ENCODE measurements at regions not wholly inside any gene's neighbourhood (a gene's known extent, or its start where the extent isn't known, plus 50 kb on each side); places are given as distances from the start of the nearest gene placed in this dataset.
A peak's percentile ranks its signal among the peaks of the same experiment; 100 is the strongest.

GRCh38 chr1:173332026-173332425 lies 124.9 kb upstream of the TNFSF4 start:
- H3K4me1 ChIP-seq, result peaks cover 0 to 9% (median 2%) of the 10 kb centered on the region in 4 donors
- peak; percentile 55 to 77 for ATAC-seq (ENCODE audit: low FRiP score in 2 of 2)

GRCh38 chr1:173333581-173333980 lies 126.5 kb upstream of the TNFSF4 start:
- ATAC-seq (ENCODE audit: low FRiP score in 2 of 2) (no peak), DNase-seq (no peak)
- no peaks in the 10 kb centered on the region for H3K27me3 ChIP-seq
- WGBS, 2 donors, result 92 to 94% methylated on average over 1 of the region's 1 CpG
- TF ChIP-seq POLR2A (IDR thresholded peaks at IDR 0.05) (no peak), EP300 (IDR thresholded peaks at IDR 0.05) (no peak), CTCF (IDR thresholded peaks at IDR 0.05) (no peak), POLR2AphosphoS5 (IDR thresholded peaks at IDR 0.05) (no peak)
- peaks cover 0 to 9% (median 2%) of the 10 kb centered on the region in 4 donors for H3K4me1 ChIP-seq
- H3K27ac ChIP-seq, result no peak overlapping the region
- no peak overlapping the region for H3K4me3 ChIP-seq
- H3K9me3 ChIP-seq, result no peaks in the 10 kb centered on the region
- no peaks in the 10 kb centered on the region for H3K36me3 ChIP-seq

More at GRCh38 chr1:173332026-173332425, 124.9 kb upstream of the TNFSF4 start:
- no peaks in the 10 kb centered on the region for H3K9me3 ChIP-seq
- H3K27me3 ChIP-seq, result no peaks in the 10 kb centered on the region
- no peak for TF ChIP-seq POLR2A (IDR thresholded peaks at IDR 0.05)
- TF ChIP-seq POLR2AphosphoS5 (IDR thresholded peaks at IDR 0.05), result no peak
- no peak for TF ChIP-seq CTCF (IDR thresholded peaks at IDR 0.05)
- TF ChIP-seq EP300 (IDR thresholded peaks at IDR 0.05), result no peak
- WGBS, 2 donors, result 54 to 55% methylated on average over 2 of the region's 2 CpGs
- H3K36me3 ChIP-seq, result no peaks in the 10 kb centered on the region
- peak overlapping the region in 1 of 4 donors; percentile 56 for H3K27ac ChIP-seq
- no peak overlapping the region for H3K4me3 ChIP-seq
- peak in 1 of 2 donors; percentile 24 for DNase-seq

- no peak for DNase-seq
- no peak for ATAC-seq (ENCODE audit: low FRiP score in 2 of 2)
- Histone ChIP-seq H3K9me3 (no peaks in the 10 kb centered on the region), H3K4me3 (no peak overlapping the region), H3K27ac (no peak overlapping the region), H3K27me3 (no peaks in the 10 kb centered on the region), H3K4me1 (no peaks in the 10 kb centered on the region), H3K36me3 (no peaks in the 10 kb centered on the region)
- TF ChIP-seq CTCF (IDR thresholded peaks at IDR 0.05) (no peak), POLR2AphosphoS5 (IDR thresholded peaks at IDR 0.05) (no peak), EP300 (IDR thresholded peaks at IDR 0.05) (no peak), POLR2A (IDR thresholded peaks at IDR 0.05) (no peak)
- WGBS, 2 donors, result 93 to 100% methylated on average over 1 of the region's 1 CpG
Measured at GRCh38 chr1:173337126-173337525, 130.0 kb upstream of the TNFSF4 start.

- H3K4me1 ChIP-seq, result no peaks in the 10 kb centered on the region
- TF ChIP-seq POLR2A (IDR thresholded peaks at IDR 0.05) (no peak), POLR2AphosphoS5 (IDR thresholded peaks at IDR 0.05) (no peak), EP300 (IDR thresholded peaks at IDR 0.05) (no peak), CTCF (IDR thresholded peaks at IDR 0.05) (no peak)
- H3K9me3 ChIP-seq, result no peaks in the 10 kb centered on the region
- no peak overlapping the region for H3K4me3 ChIP-seq
- H3K27ac ChIP-seq, result no peak overlapping the region
- ATAC-seq (ENCODE audit: low FRiP score in 2 of 2) (peak in 1 of 2 donors; percentile 88), DNase-seq (no peak)
- no peaks in the 10 kb centered on the region for H3K36me3 ChIP-seq
- H3K27me3 ChIP-seq, result no peaks in the 10 kb centered on the region
- 64 to 81% methylated on average over 5 of the region's 5 CpGs for WGBS, 2 donors
Measured at GRCh38 chr1:173341307-173341706, 134.2 kb upstream of the TNFSF4 start.

GRCh38 chr1:173341971-173342370 lies 134.8 kb upstream of the TNFSF4 start:
- WGBS, 2 donors, result 93 to 100% methylated on average over 1 of the region's 1 CpG
- Histone ChIP-seq H3K4me3 (no peak overlapping the region), H3K36me3 (no peaks in the 10 kb centered on the region), H3K9me3 (no peaks in the 10 kb centered on the region), H3K27me3 (no peaks in the 10 kb centered on the region), H3K27ac (no peak overlapping the region), H3K4me1 (no peaks in the 10 kb centered on the region)
- no peak for DNase-seq
- ATAC-seq (ENCODE audit: low FRiP score in 2 of 2), result no peak
- TF ChIP-seq POLR2A (IDR thresholded peaks at IDR 0.05) (no peak), EP300 (IDR thresholded peaks at IDR 0.05) (no peak), POLR2AphosphoS5 (IDR thresholded peaks at IDR 0.05) (no peak), CTCF (IDR thresholded peaks at IDR 0.05) (no peak)

Data from upper lobe of left lung (tissue), 6 donors.